Esophagus squamous epithelium (tissue), 5 donors: ENCODE measurements at regions not wholly inside any gene's neighbourhood (a gene's known extent, or its start where the extent isn't known, plus 50 kb on each side); places are given as distances from the start of the nearest gene placed in this dataset.

ENCODE experiments used
- DNase-seq: peaks from one replicate; lab custom pipeline; 2025; lab: John Stamatoyannopoulos, UW
- H3K27ac ChIP-seq, 4 donors: fragments of 200-600 bp; sonication (generic); one replicate each; pipeline ENCODE4 v1.5.1; 2016 to 2019; ENCODE audit warnings: mild to moderate bottlenecking in 1 of 4
- H3K27me3 ChIP-seq, 4 donors: fragments of 200-600 bp; sonication (generic); 1 replicate in 3 of 4; 2 replicates in 1 of 4; pipeline versions ENCODE4 v1.5.1 to v1.6.0; 2017 to 2021; ENCODE audit warnings: antibody characterized with exemption in 1 of 4
- H3K36me3 ChIP-seq, 3 donors: fragments of 200-600 bp; sonication (generic); one replicate each; pipeline ENCODE4 v1.5.1; 2016 to 2019
- H3K4me1 ChIP-seq, 3 donors: fragments of 200-600 bp; sonication (generic); one replicate each; pipeline ENCODE4 v1.5.1; 2017 to 2019
- H3K4me3 ChIP-seq, 4 donors: fragments of 200-600 bp; sonication (generic); 1 replicate in 3 of 4; 2 replicates in 1 of 4; pipeline ENCODE4 v1.5.1; 2016 to 2019; ENCODE audit warnings: mild to moderate bottlenecking in 2 of 4, moderate library complexity in 1 of 4
- H3K9me3 ChIP-seq, 3 donors: fragments of 200-600 bp; sonication (generic); one replicate each; pipeline ENCODE4 v1.5.1; 2016 to 2019
- POLR2A ChIP-seq, 4 donors: fragments of 450-650 bp; IDR thresholded peaks; one replicate each; pipeline ENCODE4 v1.6.1; 2017; ENCODE audit warnings: antibody characterized with exemption in 4 of 4, mild to moderate bottlenecking in 4 of 4, moderate library complexity in 3 of 4
- WGBS, 2 donors: methylation state at CpG; one replicate each; pipeline ENCODE4 v1.1.5; 2018; 5-methylcytosine and 5-hydroxymethylcytosine counted together
- intact Hi-C: fragments of 100-400 bp; cut with DNase I; formaldehyde crosslinking; loops from one replicate; pipeline ENCODE4 v1.15.0; 2022
- TF ChIP-seq, protein P1 (sequence below), 6 experiments: fragments of 450-650 bp in 4 of 6; fragments of 200-600 bp in 2 of 6; sonication (generic) in 2 of 6; IDR thresholded peaks; one replicate each; pipeline ENCODE4 v1.5.1; 2016 to 2019; ENCODE audit warnings: antibody characterized with exemption in 6 of 6, mild to moderate bottlenecking in 4 of 6, moderate library complexity in 4 of 6
- donor health status: DM: yes; HTN: yes; CAD: no.

DNA sequence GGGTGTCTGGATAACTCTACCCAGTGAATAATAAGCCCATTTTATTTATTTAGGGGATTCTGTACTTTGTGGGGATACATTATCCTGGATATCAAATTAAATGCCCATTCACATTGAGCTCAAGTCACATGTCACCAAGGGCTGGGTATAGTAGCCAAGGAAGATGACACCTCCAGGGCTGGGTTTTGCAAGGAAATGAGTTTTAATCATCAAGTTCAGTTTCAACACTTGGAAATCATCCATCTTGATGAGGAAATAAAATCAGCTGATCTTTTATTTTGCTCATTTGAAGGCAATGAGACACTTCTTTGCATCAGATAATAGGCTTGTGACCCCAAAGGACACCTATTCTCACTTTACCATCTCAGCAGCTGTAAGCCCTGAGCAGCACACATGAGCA lies 80.0 kb upstream of the TNR start:
- H3K36me3 ChIP-seq = no peaks in the 10 kb centered on the region
- DNase-seq = no peak
- H3K27me3 ChIP-seq = no peaks in the 10 kb centered on the region
- H3K27ac ChIP-seq = no peak overlapping the region
- intact Hi-C loops = no loop called here
- no peak for TF ChIP-seq POLR2A (IDR thresholded peaks at IDR 0.05)
- TF ChIP-seq, protein P1, sequence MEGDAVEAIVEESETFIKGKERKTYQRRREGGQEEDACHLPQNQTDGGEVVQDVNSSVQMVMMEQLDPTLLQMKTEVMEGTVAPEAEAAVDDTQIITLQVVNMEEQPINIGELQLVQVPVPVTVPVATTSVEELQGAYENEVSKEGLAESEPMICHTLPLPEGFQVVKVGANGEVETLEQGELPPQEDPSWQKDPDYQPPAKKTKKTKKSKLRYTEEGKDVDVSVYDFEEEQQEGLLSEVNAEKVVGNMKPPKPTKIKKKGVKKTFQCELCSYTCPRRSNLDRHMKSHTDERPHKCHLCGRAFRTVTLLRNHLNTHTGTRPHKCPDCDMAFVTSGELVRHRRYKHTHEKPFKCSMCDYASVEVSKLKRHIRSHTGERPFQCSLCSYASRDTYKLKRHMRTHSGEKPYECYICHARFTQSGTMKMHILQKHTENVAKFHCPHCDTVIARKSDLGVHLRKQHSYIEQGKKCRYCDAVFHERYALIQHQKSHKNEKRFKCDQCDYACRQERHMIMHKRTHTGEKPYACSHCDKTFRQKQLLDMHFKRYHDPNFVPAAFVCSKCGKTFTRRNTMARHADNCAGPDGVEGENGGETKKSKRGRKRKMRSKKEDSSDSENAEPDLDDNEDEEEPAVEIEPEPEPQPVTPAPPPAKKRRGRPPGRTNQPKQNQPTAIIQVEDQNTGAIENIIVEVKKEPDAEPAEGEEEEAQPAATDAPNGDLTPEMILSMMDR (IDR thresholded peaks at IDR 0.05) = no peak
- no peak overlapping the region for H3K4me3 ChIP-seq
- no peaks in the 10 kb centered on the region for H3K9me3 ChIP-seq
- no peaks in the 10 kb centered on the region for H3K4me1 ChIP-seq

DNA sequence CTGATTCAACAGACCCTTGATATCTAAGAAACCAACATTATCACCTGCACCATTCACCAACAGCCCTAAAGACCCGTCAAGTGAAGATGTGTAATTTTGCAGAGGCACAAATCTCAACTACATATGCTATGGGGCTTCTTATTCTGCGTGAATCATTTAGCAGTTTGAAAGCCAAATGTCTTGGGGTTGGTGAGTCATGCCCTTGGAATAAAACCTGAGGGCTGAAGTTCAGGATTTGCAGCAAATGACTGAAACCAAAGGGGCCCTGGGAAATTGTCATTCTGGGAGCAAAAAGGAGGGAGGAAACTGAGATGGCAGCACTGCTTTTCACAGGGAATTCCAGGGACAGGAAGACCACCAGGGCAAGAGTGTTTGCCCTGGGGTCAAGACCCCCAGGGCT lies 79.2 kb upstream of the TNR start:
- WGBS, 2 donors = 63 to 68% methylated on average over 2 of the region's 2 CpGs

DNA sequence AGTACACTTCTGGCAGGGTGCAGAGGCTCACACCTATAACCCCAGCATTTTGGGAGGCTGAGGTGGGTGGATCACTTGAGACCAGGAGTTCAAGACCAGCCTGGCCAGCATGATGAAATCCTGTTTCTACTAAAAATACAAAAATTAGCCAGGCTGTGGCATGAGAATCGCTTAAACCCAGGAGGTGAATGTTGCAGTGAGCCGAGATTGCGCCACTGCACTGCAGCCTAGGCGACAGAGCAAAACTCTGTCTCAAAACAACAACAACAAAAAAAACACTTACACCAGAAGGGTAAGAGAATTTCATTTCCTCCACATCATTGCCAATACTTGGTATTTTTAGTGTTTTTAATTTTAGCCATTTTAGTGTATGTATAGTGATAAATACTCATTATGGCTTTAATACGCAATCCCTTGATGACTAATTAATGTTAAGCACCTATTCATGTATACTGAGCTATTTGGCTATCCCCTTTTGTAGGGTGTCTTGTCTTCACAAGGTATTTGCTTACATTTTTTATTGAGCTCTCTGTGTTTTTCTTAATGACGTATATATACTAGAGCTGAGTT lies 77.1 kb upstream of the TNR start:
- no peak for DNase-seq
- H3K36me3 ChIP-seq = no peaks in the 10 kb centered on the region
- no peak overlapping the region for H3K27ac ChIP-seq
- no peaks in the 10 kb centered on the region for H3K4me1 ChIP-seq
- no peaks in the 10 kb centered on the region for H3K27me3 ChIP-seq
- H3K9me3 ChIP-seq = no peaks in the 10 kb centered on the region
- intact Hi-C loops = no loop called here
- no peak overlapping the region for H3K4me3 ChIP-seq
- no peak for TF ChIP-seq POLR2A (IDR thresholded peaks at IDR 0.05)
- TF ChIP-seq, protein P1 (IDR thresholded peaks at IDR 0.05) = no peak
- 88 to 92% methylated on average over 6 of the region's 6 CpGs for WGBS, 2 donors

More for the DNA sequence above, 79.2 kb upstream of the TNR start:
- H3K36me3 ChIP-seq = no peaks in the 10 kb centered on the region
- H3K4me1 ChIP-seq = no peaks in the 10 kb centered on the region
- no peak overlapping the region for H3K27ac ChIP-seq
- no peaks in the 10 kb centered on the region for H3K9me3 ChIP-seq
- DNase-seq = no peak
- H3K27me3 ChIP-seq = no peaks in the 10 kb centered on the region
- intact Hi-C loops = no loop called here
- TF ChIP-seq, protein P1 (IDR thresholded peaks at IDR 0.05) = no peak
- no peak for TF ChIP-seq POLR2A (IDR thresholded peaks at IDR 0.05)
- H3K4me3 ChIP-seq = no peak overlapping the region

DNA sequence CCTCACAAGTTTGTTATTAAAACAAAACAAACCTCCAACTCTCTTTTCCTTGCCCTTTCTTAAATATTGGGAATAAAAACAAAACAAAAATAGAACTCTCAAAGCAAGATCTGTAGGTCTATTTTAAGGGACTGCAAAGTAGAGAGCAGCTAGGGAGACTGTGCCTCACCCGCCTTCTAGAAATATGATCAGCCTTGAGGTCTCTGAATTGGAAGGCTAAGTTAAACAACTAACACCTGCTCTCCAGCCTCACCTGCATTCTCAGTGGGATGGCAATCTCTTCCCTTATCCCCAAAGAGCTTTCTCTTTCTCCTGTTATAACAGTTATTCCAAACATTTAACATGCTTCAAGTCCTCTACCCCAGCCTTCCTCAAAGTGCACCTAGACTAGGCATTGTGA lies 75.5 kb upstream of the TNR start:
- 56% methylated on average over 1 of the region's 1 CpG for WGBS, 2 donors
- Histone ChIP-seq H3K9me3 (no peaks in the 10 kb centered on the region), H3K4me3 (no peak overlapping the region), H3K4me1 (no peaks in the 10 kb centered on the region), H3K27ac (no peak overlapping the region), H3K36me3 (no peaks in the 10 kb centered on the region), H3K27me3 (no peaks in the 10 kb centered on the region)
- TF ChIP-seq, protein P1 (IDR thresholded peaks at IDR 0.05) = no peak
- TF ChIP-seq POLR2A (IDR thresholded peaks at IDR 0.05) = no peak
- intact Hi-C loops = no loop called here
- no peak for DNase-seq

DNA sequence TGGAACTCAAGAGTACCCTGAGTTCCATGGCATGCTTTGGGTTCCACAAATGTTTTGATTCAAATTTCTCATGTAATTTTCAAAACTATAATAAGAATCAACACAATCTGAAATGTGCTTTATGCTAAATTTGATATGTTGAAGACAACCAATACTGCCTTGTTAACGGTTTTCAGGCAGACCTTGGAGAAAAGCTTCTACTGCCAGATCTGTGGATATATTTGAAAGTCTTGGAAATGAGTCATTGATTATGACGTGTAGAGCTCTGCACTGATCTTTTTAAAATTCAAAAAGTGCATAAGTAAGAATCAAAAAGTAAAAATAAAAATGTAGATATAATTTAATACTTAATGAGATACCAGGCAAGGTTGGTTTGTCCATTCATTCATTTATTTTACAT lies 74.0 kb upstream of the TNR start:
- no peak for DNase-seq
- H3K27me3 ChIP-seq = no peaks in the 10 kb centered on the region
- no peak for TF ChIP-seq POLR2A (IDR thresholded peaks at IDR 0.05)
- TF ChIP-seq, protein P1 (IDR thresholded peaks at IDR 0.05) = no peak
- no peak overlapping the region for H3K27ac ChIP-seq
- no peaks in the 10 kb centered on the region for H3K9me3 ChIP-seq
- H3K4me3 ChIP-seq = no peak overlapping the region
- intact Hi-C loops = no loop called here
- WGBS, 2 donors = 40 to 56% methylated on average over 2 of the region's 2 CpGs
- H3K4me1 ChIP-seq = no peaks in the 10 kb centered on the region
- H3K36me3 ChIP-seq = no peaks in the 10 kb centered on the region
